HG02884 (cell line): ENCODE measurements at regions not wholly inside any gene's neighbourhood (a gene's known extent, or its start where the extent isn't known, plus 50 kb on each side); places are given as distances from the start of the nearest gene placed in this dataset.
"Not testable (repeated sequence)": the region's sequence is repeated elsewhere in the genome, so short reads cannot be mapped to it uniquely, and the experiment has no call there.

ENCODE experiments used
- ATAC-seq: cut with Tn5 transposase; IDR thresholded peaks from one replicate; pipeline ENCODE4 v1.9.1; 2021; ENCODE audit warnings: mild to moderate bottlenecking, moderate library complexity; ENCODE audit not compliant: unreplicated experiment

DNA sequence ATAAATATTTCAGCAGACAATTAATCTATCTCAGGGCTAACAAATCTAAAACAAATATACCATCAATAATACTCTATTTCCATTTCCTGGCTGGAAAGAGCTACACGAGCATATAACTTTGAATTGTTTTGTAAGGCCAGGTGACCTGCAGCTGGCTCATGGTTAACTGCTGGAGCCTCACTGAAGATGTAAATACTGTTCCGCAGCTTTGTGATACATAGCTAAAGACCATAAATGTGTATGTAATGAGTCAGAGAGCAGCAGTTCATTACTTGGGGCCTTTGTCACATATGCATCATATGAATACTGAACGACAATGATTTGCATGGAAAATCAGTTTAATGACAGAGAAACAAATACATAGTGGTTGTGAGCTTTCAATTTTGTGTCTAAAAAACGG, 109.4 kb upstream of the CCN2 start:
- ATAC-seq = no peak

DNA sequence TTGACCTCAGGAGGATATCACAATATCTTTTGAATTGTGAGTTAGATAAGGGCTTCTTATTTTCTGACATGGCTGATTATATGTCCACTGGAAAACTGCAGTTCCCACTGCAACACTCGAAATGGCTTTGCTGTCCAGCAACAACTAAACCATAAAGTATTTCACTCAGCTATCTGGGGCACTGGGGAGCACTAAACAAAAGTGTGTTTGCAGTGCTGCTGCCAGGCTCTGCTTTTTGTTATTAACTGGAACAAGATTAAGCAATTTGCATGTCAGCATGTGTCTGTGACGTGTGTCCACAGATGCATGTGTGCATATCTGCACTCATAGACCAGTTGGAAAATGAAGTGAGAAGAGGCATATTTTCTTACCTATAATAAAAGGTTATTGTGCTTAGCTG, 107.8 kb upstream of the CCN2 start:
- no peak for ATAC-seq

DNA sequence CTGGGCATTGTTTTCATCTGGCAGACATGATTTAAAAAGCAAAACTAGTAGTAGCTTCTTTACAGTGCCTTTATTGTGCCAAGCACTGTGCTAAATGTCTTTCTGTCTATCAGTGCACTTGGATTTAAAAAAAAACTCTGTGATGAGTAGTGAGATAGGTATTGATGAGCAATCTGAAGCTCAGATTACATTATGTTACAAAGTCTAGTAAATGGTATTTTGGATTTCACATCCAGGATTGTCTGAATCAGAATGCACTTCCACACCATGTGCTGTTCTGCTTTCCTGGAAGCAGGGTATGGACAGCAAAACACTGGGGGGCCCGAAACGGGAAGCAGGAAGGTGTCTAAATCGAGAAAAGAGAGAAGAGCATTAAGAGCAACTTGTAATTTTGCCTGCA, 103.4 kb upstream of the CCN2 start:
- ATAC-seq = no peak

DNA sequence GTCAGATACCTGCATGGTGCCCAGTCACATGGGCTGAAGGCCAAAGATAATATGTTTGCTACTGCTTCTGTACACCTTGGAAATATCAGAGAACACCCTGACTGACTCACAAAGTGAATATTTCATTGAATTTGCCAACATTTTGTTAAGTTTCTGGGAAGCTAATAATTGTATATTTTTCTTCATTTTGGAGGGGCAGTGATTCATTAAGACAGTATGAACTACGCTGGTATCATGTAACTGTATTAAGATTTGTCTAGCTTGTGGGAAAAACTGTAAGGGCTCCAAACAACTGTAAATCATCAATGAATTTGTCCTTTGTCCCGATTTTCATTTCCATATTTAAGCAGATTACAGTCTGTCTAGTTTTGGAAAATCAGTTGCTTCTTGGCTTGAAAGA, 102.3 kb upstream of the CCN2 start:
- ATAC-seq = no peak

DNA sequence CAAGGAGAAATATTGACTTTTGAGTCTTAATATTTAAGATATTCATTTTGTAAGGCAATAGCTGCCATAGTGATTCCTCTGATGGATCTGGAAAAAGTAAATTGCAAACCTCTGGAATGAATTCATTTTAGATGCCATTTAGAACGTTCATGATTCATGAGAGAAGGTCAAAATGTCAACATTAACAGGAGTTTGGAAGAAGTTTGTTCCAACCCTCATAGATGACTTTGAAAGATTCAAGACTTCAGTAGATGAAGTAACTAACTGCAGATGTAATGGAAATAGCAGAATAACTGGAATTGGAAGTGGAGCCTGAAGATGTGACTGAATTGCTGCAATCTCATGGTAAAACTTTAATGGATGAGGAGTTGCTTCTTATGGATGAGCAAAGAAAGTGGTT, 100.9 kb upstream of the CCN2 start:
- no peak for ATAC-seq

DNA sequence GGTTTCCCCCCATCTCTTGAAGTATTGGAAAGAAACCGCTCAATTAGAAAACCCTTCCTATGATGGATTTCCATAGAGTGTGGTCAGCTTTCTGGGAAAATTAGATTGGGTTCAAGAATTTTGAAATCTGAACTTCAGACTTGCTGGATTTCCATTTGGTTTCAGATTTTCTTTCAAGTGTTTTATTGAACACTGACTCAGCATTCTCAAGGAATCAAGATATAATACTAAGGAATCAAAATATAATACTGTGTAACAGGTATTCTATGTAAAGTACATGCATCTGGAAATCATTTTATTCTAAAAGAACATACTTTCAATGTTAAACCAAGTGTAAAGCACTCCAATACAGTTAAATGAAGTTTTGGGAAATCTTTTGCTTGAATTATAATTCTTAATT, 94.7 kb upstream of the CCN2 start:
- no peak for ATAC-seq

DNA sequence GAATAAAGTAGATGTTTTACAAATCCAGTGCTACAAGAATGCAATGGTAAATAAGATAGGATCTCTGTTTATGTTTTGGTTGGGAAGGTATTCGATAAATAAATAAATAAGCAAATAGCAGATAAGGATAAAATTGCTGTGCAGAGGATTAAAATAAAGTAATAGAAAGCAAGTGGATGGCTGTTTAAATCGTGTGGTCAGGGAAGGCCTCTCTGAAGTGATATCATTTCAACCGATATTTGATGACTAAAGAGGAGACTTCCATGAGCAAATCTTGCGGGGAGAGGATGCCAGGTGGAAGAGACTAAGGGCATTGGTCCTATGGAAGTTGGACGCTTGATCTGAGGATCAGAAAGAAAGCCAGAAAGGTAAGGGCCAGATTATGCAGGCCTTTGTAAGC, 92.0 kb upstream of the CCN2 start:
- ATAC-seq = no peak

DNA sequence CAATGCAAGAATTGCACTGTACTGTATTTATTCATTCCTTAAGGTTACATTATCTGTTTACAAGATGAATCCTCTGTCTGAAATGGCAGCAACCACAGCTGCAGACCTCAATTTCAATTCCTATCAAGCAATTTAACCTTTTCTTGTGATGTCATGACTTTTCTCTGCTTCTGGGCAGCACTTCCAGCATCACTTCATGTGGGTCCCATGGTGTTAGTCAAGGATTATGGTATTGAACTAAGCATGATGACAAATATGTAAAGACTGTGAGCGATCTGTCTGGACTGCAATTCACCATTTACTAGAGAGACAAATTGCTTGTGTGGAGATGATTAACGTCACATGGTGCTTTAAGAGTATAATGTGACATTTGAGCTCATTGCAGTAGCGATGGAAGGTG, 90.5 kb upstream of the CCN2 start:
- ATAC-seq = no peak

DNA sequence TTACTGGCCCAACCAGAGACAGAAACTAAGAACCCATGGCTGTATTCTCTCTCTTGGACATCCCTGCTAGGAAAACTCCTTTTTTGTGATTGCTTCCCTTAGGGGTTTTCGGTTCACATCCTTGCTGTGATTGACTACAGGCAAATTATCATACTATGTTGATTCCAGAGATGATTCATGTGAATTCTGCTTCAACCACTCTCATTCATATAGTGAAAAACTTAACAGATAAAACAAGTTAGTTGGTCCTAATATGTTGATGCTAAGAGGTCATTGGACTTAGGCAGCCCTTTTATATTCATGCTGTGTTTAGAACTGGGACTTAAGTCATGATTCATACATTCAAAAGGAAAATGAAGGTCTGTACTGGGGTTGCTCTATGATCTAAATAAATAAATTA, 76.9 kb upstream of the CCN2 start:
- no peak for ATAC-seq

DNA sequence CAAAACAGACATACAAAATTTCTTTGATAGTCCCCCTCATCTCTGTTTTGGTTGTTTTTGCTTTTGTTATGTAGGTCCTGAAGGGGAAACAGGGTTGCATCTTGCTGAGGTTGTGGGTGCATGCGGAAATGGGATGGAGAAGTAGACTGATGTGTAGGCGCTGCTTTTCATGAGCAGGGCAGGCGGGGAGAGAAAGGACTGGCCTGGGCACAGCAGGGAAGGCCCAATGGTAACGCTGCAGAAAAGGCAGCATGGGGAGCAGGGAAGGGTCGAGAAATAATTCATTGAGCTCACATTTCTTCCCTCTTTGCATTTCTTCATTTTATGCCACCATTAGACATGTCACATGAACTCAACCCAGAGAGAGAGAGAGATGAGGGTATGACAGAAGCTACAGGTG, 74.3 kb upstream of the CCN2 start:
- no peak for ATAC-seq

DNA sequence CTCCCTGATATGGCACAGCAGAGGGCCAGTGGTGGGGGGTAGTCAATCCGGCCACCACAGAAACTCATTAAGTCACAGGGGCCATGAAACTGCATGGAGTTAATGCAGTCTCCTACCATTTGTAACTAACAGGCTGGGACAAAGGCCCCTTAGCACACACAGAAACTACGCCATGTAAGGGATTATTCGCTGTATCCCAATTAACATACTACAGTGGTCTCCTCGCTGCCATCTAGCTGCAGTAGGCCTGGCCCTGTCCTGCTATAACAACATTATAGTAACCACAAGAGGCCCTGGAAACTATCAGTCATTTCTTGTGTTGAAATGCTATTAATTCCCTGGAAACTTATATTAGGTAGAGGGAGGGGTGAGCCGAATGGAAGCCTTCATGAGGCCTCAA, 72.3 kb upstream of the CCN2 start:
- no peak for ATAC-seq

DNA sequence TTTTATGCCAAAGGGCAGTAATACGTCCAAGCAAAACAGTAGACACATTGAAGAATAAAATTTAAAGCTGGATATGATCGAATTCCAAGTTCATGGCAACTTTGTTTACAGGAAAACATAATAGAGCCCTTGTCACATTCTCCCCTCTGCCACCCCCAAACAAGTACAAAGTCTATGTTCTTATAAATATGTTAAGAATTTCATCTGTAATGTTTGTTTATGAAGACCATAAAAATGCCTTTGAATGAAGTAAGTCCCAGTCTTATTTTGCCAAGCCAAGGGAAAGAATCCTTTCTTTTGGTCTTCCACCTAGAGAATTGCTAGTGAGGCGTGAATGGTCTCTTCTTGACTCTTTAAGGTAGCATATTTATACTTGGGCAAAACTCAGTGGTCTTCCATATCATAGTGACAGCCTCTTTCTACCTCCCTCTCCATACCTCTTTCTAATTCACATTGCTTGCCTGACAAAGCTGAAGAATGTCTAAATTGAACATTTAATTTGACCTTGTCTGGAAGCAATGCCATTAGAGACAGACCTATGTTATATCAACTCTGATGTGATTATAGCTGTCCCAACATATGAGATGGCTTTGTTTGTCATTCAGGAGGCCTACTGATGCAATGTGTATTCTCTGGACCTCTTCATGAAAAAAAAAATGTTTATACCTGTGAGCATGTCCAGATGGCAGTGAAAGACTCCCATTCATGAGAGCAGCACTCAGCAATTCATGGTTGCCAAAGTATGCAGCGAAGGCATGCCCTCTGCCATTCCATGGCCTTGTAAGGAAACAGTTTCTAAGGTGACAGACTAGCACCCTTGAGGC, 70.6 kb upstream of the CCN2 start:
- no peak for ATAC-seq

DNA sequence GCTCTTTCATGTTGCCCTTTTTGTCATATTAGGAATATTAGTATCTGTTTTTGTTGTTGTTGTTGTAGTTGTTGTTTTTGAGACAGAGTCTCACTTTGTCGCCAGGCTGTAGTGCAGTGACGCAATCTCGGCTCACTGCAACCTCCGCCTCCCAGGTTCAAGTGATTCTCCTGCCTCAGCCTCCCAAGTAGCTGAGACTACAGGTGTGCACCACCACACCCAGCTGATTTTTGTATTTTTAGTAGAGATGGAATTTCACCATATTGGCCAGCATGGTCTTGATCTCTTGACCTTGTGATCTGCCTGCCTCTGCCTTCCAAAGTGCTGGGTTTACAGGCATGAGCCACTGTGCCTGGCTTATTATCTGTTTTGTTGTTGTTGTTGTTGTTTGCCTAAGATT, 69.7 kb upstream of the CCN2 start:
- ATAC-seq = not testable (repeated sequence)

DNA sequence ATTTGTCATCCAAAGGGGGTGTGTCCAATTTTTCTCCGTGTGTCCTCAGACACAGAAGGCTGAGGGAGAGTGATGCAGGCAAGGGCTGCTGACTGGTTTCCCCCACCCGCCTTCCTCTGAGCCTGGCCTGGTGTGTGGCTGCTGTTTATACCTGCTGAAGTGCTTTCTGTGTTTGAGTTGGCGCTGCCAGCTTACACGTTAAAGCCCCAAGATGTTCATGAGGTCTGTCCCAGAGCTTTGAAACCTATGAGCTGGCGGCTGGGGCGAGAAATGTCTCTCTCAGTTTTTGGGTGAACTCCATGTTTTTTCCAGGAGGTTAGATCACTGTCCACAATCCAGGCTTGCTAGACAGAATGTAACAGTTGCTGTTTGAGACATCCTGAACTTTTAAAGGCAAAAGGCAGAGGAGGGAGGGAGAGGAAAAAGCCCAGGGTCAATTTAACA, 69.0 kb upstream of the CCN2 start:
- ATAC-seq = no peak

DNA sequence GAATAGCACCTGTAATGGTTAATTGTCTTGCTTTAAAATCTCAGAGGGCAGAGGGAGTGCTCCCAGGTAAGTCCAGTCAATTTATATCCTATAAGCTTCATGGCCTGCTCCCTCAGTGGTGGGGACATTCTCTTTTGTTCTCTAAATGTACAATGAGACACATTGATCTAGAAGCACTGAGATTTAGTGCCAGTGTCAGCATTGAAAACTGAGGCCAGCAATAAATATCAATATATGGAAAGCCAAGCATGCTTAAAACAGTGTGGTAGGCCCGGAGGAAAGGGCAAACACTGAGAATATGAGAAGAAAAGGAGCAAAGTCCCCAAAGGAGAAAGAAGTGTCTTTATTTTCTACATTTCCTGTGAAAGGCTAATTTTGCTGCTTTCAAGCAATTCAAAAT, 68.4 kb upstream of the CCN2 start:
- ATAC-seq = no peak

DNA sequence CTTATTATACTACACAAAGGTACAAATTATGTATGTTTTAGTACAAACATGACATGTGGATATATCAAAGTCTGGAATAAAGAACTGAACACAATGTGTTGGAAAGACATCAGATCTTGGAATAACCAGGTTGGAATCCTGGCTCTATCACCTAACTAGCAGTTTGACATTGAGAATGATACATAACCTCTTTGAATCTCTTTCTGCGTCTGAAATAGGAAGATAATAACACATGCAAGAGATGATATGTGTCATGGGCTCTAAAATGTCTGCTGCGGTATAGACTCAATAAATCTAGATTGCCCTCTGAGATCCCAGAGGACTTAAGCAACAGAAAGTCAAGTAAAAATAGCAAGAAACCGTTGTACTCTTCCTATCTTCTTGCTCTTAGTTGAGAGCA, 66.8 kb upstream of the CCN2 start:
- ATAC-seq = no peak

DNA sequence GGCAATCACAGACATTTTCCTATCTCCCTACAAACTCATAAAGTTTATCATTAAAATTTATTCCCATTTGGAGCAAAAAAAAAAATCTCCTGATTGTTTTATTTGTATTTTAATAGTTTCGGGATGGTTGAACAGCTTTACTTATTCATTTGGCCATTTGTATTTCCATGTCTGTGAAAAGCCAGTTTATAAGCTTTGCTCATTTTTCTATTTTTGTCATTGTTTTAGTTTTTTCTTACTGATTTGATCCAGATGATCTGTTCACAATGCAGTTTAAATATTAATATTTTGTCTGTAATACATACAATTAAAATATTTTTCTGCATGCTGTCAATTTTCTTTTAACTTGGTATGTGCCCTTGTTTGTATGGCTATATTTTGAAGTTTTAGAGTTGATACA, 65.2 kb upstream of the CCN2 start:
- ATAC-seq = no peak

DNA sequence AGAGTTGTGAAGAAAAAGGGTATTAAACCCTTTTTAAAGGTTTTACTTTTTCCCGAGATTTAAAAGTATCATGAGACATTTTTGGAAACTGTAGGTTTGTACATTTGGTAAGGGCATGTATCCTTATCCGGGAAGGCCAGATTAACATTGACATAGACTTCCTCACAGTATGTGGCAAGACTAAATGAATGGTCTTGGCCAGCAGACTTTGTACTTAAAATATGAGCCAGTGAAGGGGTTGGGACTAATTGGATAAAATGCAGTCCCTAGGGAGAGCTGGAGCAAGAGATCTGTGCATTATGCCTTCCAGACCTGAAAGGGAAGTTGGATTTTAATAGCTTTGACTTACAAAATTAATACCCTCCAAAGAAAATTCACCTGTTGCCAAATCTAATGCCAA, 60.4 kb upstream of the CCN2 start:
- ATAC-seq = no peak

DNA sequence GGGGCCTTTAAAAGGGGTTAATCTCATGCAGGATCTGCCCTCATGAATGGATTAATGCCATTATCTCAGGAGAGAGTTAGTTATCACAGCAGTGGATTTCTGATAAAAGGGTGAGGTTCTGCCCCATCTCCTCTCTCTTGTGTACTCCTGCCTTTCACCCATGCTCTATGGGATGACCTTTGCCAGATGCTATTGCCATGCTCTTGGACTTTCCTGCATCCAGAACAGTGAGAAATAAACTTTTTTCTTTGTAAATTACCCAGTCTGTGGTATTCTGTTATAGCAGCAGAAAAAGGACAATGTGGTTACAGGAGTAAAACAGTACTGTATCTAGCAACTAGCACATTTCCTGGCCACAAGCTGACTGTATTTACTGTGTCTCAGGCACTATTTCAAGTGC, 58.0 kb upstream of the CCN2 start:
- ATAC-seq = no peak

DNA sequence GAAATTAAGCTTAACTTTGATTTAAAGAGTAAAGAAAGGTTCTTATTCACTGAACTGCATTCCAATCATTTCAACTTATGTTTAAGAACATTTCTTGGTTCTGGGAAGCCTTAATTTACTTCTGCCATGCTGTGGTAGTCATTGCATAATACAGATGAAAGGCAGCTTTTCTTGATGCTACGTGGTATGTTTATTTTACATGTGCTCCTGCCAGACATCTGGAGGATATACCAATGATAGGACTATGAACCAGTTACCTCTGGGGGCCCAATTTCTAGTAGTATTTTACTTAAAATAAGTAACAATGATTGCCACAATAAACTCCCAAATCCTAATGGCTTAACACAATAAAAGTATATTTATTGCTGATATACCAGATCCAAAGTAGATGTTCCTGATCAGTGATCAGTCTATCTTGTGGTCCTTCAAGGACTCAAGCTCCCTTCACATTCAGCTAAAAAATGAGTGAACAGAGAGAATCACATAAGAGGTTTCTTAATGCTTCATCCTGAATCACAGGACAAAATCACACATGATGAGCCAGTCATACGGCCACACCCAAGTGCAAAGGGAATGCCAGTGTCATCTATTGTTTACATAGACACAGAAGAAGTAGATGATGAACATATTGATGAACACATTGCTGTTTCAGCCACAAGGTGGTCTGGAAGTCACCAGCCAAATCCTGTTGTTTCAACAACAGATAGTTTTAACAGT, 56.5 kb upstream of the CCN2 start:
- no peak for ATAC-seq

DNA sequence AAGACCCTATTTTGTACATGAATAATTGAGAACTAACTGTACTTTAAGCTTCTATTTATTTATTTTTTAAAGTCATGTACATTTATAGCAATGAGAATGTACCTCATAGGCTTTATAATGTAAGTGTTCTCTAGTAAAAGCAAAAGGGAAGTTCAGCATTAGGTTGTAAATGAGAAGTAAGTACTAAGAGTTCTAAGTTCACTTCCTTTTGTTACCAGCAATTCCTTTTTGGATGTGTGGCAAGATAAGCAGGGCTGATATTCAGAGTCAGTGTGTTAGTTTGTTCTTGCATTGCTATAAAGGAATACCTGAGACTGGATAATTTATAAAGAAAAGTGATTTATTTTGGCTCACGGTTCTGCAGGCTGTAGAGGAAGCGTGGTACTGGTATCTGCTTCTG, 54.0 kb upstream of the CCN2 start:
- ATAC-seq = no peak

DNA sequence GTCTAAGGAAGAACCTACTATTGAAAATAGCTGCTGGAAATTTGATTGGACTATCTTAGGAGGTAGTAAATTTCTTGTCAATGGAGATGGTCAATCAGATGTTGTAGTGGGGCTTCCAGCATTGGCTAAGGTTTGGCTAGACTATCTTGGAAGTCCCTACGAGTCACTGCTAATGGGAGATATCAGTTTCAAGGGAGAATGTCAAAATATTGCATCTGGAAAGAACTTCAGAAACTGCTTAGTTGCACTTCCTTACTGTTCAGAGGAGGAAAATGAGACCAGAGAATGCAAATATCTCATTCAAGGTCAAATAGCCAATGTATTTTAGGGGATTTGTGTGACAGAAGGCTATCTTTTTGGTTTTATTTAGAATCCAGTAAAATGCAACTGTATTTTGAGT, 53.5 kb upstream of the CCN2 start:
- ATAC-seq = no peak
